HCT116 (cell line): ENCODE measurements at regions not wholly inside any gene's neighbourhood (a gene's known extent, or its start where the extent isn't known, plus 50 kb on each side); places are given as distances from the start of the nearest gene placed in this dataset.

ENCODE experiments used
- ATAC-seq: fragments of 200-7000 bp; cut with Tn5 transposase; 2 replicates; pipeline ENCODE4 v1.9.1; 2020; ENCODE audit warnings: mild to moderate bottlenecking, moderate library complexity
- BruUV-seq: library from RNA; stranded (reverse); fragments of 400-500 nt; replicated peaks from 2 replicates; lab custom pipeline; 2021; lab: Mats Ljungman, UMichigan
- CTCF ChIA-PET: fragments of 300-600 bp; sonication (Branson Sonifier 250); formaldehyde crosslinking; loops from one replicate; lab custom pipeline; 2021; ENCODE audit warnings: antibody characterized with exemption; lab: Charles Lee
- POLR2A ChIA-PET: fragments of 300-600, 350-600 bp; sonication (Branson Sonifier 250); formaldehyde crosslinking; loops from one replicate; lab custom pipeline; 2021; ENCODE audit warnings: antibody characterized with exemption; lab: Charles Lee
- RAD21 ChIA-PET, 2 experiments: fragments of 300-600 bp; sonication (Branson Sonifier 250); formaldehyde crosslinking; loops; one replicate each; lab custom pipeline; 2023; ENCODE audit warnings: low total read pairs in 2 of 2; ENCODE audit not compliant: uncharacterized antibody in 2 of 2, unreplicated experiment in 2 of 2, low non-redundant PET in 1 of 2; lab: Charles Lee
- DNase-seq: peaks from one replicate; pipeline ENCODE4 v3.0.0-alpha.2; 2010; ENCODE audit warnings: low read depth, low spot score
- H2AFZ ChIP-seq: fragments of 200-600 bp; shearing (Covaris generic), sonication (generic); 2 replicates; pipeline ENCODE4 v1.6.1; 2017; ENCODE audit warnings: low read depth, mixed run types, mixed read lengths, antibody characterized with exemption, low read length; ENCODE audit not compliant: poor library complexity, severe bottlenecking
- H3K27ac ChIP-seq: 2 replicates; pipeline ENCODE4 v1.5.1; 2012; ENCODE audit warnings: low read depth, low read length
- H3K27me3 ChIP-seq: fragments of 200-600 bp; sonication (generic); 2 replicates; pipeline ENCODE4 v1.6.1; 2016; ENCODE audit warnings: mixed run types, low read length, mixed read lengths; ENCODE audit not compliant: insufficient read depth
- H3K36me3 ChIP-seq, 2 experiments: fragments of 200-500 bp in 1 of 2; fragments of 200-600 bp in 1 of 2; sonication (Bioruptor generic) in 1 of 2; sonication (generic) in 1 of 2; 2 replicates each; pipeline versions ENCODE4 v1.5.1 to v1.6.1; 2014 to 2016; ENCODE audit warnings: low read length in 2 of 2, inconsistent platforms in 1 of 2, mixed read lengths in 1 of 2, mixed run types in 1 of 2; ENCODE audit not compliant: insufficient read depth in 2 of 2, control insufficient read depth in 1 of 2
- H3K4me1 ChIP-seq, 2 experiments: fragments of 200-600 bp in 1 of 2; sonication (generic) in 1 of 2; 2 replicates each; pipeline versions ENCODE4 v1.5.1 to v1.6.1; 2012 to 2017; ENCODE audit warnings: low read length in 2 of 2, inconsistent platforms in 1 of 2, mild to moderate bottlenecking in 1 of 2, mixed read lengths in 1 of 2, mixed run types in 1 of 2, moderate library complexity in 1 of 2; ENCODE audit not compliant: insufficient read depth in 2 of 2, control insufficient read depth in 1 of 2
- H3K4me2 ChIP-seq: fragments of 200-600 bp; sonication (generic); 2 replicates; pipeline ENCODE4 v1.6.1; 2017; ENCODE audit warnings: mixed run types, low read length, mixed read lengths
- H3K4me3 ChIP-seq, 2 experiments: fragments of 200-600 bp in 1 of 2; sonication (generic) in 1 of 2; replicated peaks in 1 of 2; 2 replicates each; pipeline ENCODE4 v1.5.1; 2011 to 2016; ENCODE audit warnings: low read length in 2 of 2, control low read depth in 1 of 2, low read depth in 1 of 2, mild to moderate bottlenecking in 1 of 2, mixed read lengths in 1 of 2, mixed run types in 1 of 2
- H3K79me2 ChIP-seq: fragments of 200-600 bp; sonication (generic); 2 replicates; pipeline ENCODE4 v1.6.1; 2017; ENCODE audit warnings: mild to moderate bottlenecking, mixed run types, low read length, moderate library complexity, mixed read lengths; ENCODE audit not compliant: insufficient read depth
- H3K9ac ChIP-seq: fragments of 200-600 bp; sonication (generic); 2 replicates; pipeline ENCODE4 v1.6.1; 2016; ENCODE audit warnings: low read length, mixed read lengths
- H3K9me2 ChIP-seq: fragments of 200-600 bp; sonication (generic), shearing (Covaris generic); 2 replicates; pipeline ENCODE4 v1.6.1; 2017; ENCODE audit warnings: mixed run types, mild to moderate bottlenecking, moderate library complexity; ENCODE audit not compliant: insufficient read depth
- H3K9me3 ChIP-seq, 2 experiments: fragments of 200-500 bp in 1 of 2; fragments of 200-600 bp in 1 of 2; sonication (Bioruptor generic) in 1 of 2; sonication (generic) in 1 of 2; 2 replicates each; pipeline ENCODE4 v1.6.1; 2014 to 2017; ENCODE audit warnings: low read length in 2 of 2, mixed read lengths in 2 of 2, inconsistent platforms in 1 of 2, low read depth in 1 of 2, mild to moderate bottlenecking in 1 of 2, mixed run types in 1 of 2, moderate library complexity in 1 of 2; ENCODE audit not compliant: control insufficient read depth in 1 of 2, insufficient read depth in 1 of 2
- H4K20me1 ChIP-seq: fragments of 200-600 bp; sonication (generic), shearing (Covaris generic); 2 replicates; pipeline ENCODE4 v1.6.1; 2017; ENCODE audit warnings: mixed run types, mild to moderate bottlenecking, moderate library complexity; ENCODE audit not compliant: insufficient read depth
- CBX3 ChIP-seq: IDR thresholded peaks from 2 replicates; pipeline ENCODE4 v1.6.1; 2012; ENCODE audit warnings: low read depth
- CEBPB ChIP-seq: IDR thresholded peaks from 2 replicates; pipeline ENCODE4 v1.6.1; 2012; ENCODE audit warnings: low read depth
- CTCF ChIP-seq, 3 experiments: fragments of 200-600 bp in 1 of 3; sonication (generic) in 1 of 3; IDR thresholded peaks in 2 of 3; conservative IDR thresholded peaks in 1 of 3; 2 replicates each; pipeline ENCODE4 v1.5.1; 2012 to 2017; ENCODE audit warnings: low read depth in 2 of 3, low read length in 2 of 3, antibody characterized with exemption in 1 of 3, borderline replicate concordance in 1 of 3, control low read depth in 1 of 3, mild to moderate bottlenecking in 1 of 3, mixed read lengths in 1 of 3, mixed run types in 1 of 3, moderate library complexity in 1 of 3; ENCODE audit not compliant: insufficient read depth in 1 of 3
- EGR1 ChIP-seq: IDR thresholded peaks from 2 replicates; pipeline ENCODE4 v1.6.1; 2012; ENCODE audit warnings: low read depth
- ELF1 ChIP-seq: IDR thresholded peaks from 2 replicates; pipeline ENCODE4 v1.6.1; 2012; ENCODE audit warnings: low read depth, borderline replicate concordance
- EZH2 ChIP-seq: fragments of 200-600 bp; sonication (generic); IDR thresholded peaks from 2 replicates; pipeline ENCODE4 v1.6.1; 2017; ENCODE audit warnings: antibody characterized with exemption, mixed run types
- EZH2phosphoT487 ChIP-seq: fragments of 200-600 bp; IDR thresholded peaks from 2 replicates; pipeline ENCODE4 v1.6.1; 2018; ENCODE audit warnings: antibody characterized with exemption, borderline replicate concordance
- FOSL1 ChIP-seq: IDR thresholded peaks from 2 replicates; pipeline ENCODE4 v1.6.1; 2012; ENCODE audit warnings: low read depth
- POLR2AphosphoS5 ChIP-seq: IDR thresholded peaks from 2 replicates; pipeline ENCODE4 v1.6.1; 2011; ENCODE audit warnings: mild to moderate bottlenecking, low read depth, low read length, moderate library complexity
- RAD21 ChIP-seq: IDR thresholded peaks from 2 replicates; pipeline ENCODE4 v1.6.1; 2012; ENCODE audit warnings: low read depth, mild to moderate bottlenecking
- REST ChIP-seq: IDR thresholded peaks from 2 replicates; pipeline ENCODE4 v1.6.1; 2012; ENCODE audit warnings: low read depth
- SRF ChIP-seq: IDR thresholded peaks from 2 replicates; pipeline ENCODE4 v1.6.1; 2012; ENCODE audit warnings: low read depth
- TCF7L2 ChIP-seq: IDR thresholded peaks from 2 replicates; pipeline ENCODE4 v1.7.0; 2011; ENCODE audit warnings: borderline replicate concordance, inconsistent platforms; ENCODE audit not compliant: insufficient read depth, insufficient read length; ENCODE audit errors: extremely low read depth
- YY1 ChIP-seq: IDR thresholded peaks from 2 replicates; pipeline ENCODE4 v1.6.1; 2011; ENCODE audit warnings: low read length, low read depth, moderate library complexity, mild to moderate bottlenecking; ENCODE audit not compliant: insufficient replicate concordance; ENCODE audit errors: extremely low read depth
- ZBTB33 ChIP-seq: IDR thresholded peaks from 2 replicates; pipeline ENCODE4 v1.6.1; 2011; ENCODE audit warnings: mild to moderate bottlenecking, low read length, moderate library complexity; ENCODE audit not compliant: insufficient replicate concordance; ENCODE audit errors: extremely low read depth
- ZFX ChIP-seq: fragments of 450-650 bp; IDR thresholded peaks from 2 replicates; pipeline ENCODE4 v1.6.1; 2017
- intact Hi-C: fragments of 100-400 bp; cut with micrococcal nuclease; formaldehyde crosslinking; loops from 2 replicates; pipeline ENCODE4 v1.10.0; 2022
- TF ChIP-seq, protein P1 (sequence below): IDR thresholded peaks from 2 replicates; pipeline ENCODE4 v1.6.1; 2012
- TF ChIP-seq, protein P2 (sequence below): IDR thresholded peaks from 2 replicates; pipeline ENCODE4 v1.6.1; 2012

DNA sequence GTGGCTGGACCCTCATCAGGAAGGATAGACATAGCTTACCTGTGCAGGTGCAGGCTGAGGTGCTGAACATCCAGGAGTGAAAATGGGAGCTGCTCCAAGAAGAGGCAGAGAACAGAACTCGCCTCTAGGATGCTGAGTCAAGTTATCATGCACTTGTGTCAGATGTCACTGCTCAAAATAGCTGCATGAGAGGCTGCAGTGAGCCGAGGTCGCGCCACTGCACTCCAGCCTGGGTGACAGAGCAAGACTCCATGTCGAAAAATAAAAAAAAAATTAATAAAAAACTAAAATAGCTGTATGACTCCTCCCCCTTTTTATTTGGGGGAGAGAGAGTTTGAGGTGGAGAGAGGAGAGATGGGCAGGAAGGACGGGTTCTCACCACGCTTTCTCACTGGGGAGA lies 148.8 kb downstream of the FOXL1 start:
- no peak overlapping the region for H3K27ac ChIP-seq
- no peak overlapping the region for H3K9ac ChIP-seq
- ChIA-PET RAD21 (no interaction called here), POLR2A (no interaction called here), CTCF (no interaction called here)
- no peaks in the 10 kb centered on the region for H3K79me2 ChIP-seq
- no peaks in the 10 kb centered on the region for H3K9me2 ChIP-seq
- H2AFZ ChIP-seq: no peak overlapping the region
- intact Hi-C loops: no loop called here
- no TSS peak for BruUV-seq
- no peak overlapping the region for H3K4me2 ChIP-seq
- H3K36me3 ChIP-seq: no peaks in the 10 kb centered on the region
- no peaks in the 10 kb centered on the region for H4K20me1 ChIP-seq
- H3K4me1 ChIP-seq: no peaks in the 10 kb centered on the region
- H3K9me3 ChIP-seq: no peaks in the 10 kb centered on the region
- no peak overlapping the region for H3K4me3 ChIP-seq
- ATAC-seq (no peak), DNase-seq (no peak)
- peaks cover 69% of the 10 kb centered on the region for H3K27me3 ChIP-seq
- TF ChIP-seq ZFX (no peak), TCF7L2 (no peak), EZH2 (no peak), REST (no peak), YY1 (no peak), SRF (no peak), EGR1 (no peak), POLR2AphosphoS5 (no peak), FOSL1 (no peak), CTCF (IDR thresholded peaks at IDR 0.05 in 2 of 3, conservative IDR thresholded peaks at IDR 0.05 in 1 of 3; ENCODE audit: borderline replicate concordance in 1 of 3, insufficient read depth in 1 of 3, low read depth in 2 of 3, low read length in 2 of 3) (no peak), CBX3 (no peak), CEBPB (no peak), EZH2phosphoT487 (no peak), RAD21 (no peak), ZBTB33 (no peak), ELF1 (no peak)
- TF ChIP-seq, protein P1, sequence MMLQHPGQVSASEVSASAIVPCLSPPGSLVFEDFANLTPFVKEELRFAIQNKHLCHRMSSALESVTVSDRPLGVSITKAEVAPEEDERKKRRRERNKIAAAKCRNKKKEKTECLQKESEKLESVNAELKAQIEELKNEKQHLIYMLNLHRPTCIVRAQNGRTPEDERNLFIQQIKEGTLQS: no peak
- TF ChIP-seq, protein P2, sequence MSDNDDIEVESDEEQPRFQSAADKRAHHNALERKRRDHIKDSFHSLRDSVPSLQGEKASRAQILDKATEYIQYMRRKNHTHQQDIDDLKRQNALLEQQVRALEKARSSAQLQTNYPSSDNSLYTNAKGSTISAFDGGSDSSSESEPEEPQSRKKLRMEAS: no peak
